KMS-11 (cell line): ENCODE measurements at regions not wholly inside any gene's neighbourhood (a gene's known extent, or its start where the extent isn't known, plus 50 kb on each side); places are given as distances from the start of the nearest gene placed in this dataset.
"Not testable (repeated sequence)": the region's sequence is repeated elsewhere in the genome, so short reads cannot be mapped to it uniquely, and the experiment has no call there.

ENCODE experiments used
- H2AFZ ChIP-seq: fragments of 200-600 bp; sonication (generic); 2 replicates; pipeline ENCODE4 v1.6.1; 2016; ENCODE audit warnings: antibody characterized with exemption, mixed run types, low read depth
- H3K27ac ChIP-seq: fragments of 200-600 bp; sonication (generic); 2 replicates; pipeline ENCODE4 v1.6.1; 2016; ENCODE audit warnings: mild to moderate bottlenecking, mixed run types
- H3K27me3 ChIP-seq: fragments of 200-600 bp; sonication (generic); 2 replicates; pipeline ENCODE4 v1.6.1; 2017; ENCODE audit warnings: mild to moderate bottlenecking, low read depth, mixed run types, moderate library complexity; ENCODE audit not compliant: insufficient read depth
- H3K36me3 ChIP-seq: fragments of 200-600 bp; sonication (generic); 2 replicates; pipeline ENCODE4 v1.6.1; 2017; ENCODE audit warnings: mild to moderate bottlenecking, mixed run types; ENCODE audit not compliant: insufficient read depth
- H3K4me1 ChIP-seq: fragments of 200-600 bp; sonication (generic); 2 replicates; pipeline ENCODE4 v1.6.1; 2016; ENCODE audit warnings: mild to moderate bottlenecking, low read depth, mixed run types; ENCODE audit not compliant: poor library complexity, severe bottlenecking
- H3K4me2 ChIP-seq: fragments of 200-600 bp; sonication (generic); 2 replicates; pipeline ENCODE4 v1.7.0; 2016; ENCODE audit warnings: mild to moderate bottlenecking, mixed run types
- H3K4me3 ChIP-seq: fragments of 200-600 bp; sonication (generic); IDR thresholded peaks from 2 replicates; pipeline ENCODE4 v1.6.1; 2017; ENCODE audit warnings: low read depth, low read length, mixed read lengths; ENCODE audit not compliant: insufficient read depth
- H3K79me2 ChIP-seq: fragments of 200-600 bp; sonication (generic); 2 replicates; pipeline ENCODE4 v1.6.1; 2016; ENCODE audit warnings: low read depth, mixed run types; ENCODE audit not compliant: insufficient read depth
- H3K9ac ChIP-seq: fragments of 200-600 bp; sonication (generic); 2 replicates; pipeline ENCODE4 v1.6.1; 2016; ENCODE audit warnings: mild to moderate bottlenecking, mixed run types
- H4K20me1 ChIP-seq: fragments of 200-600 bp; sonication (generic); 2 replicates; pipeline ENCODE4 v1.6.1; 2016; ENCODE audit warnings: mild to moderate bottlenecking, mixed run types; ENCODE audit not compliant: insufficient read depth
- TF ChIP-seq, protein P1 (sequence below): fragments of 200-600 bp; sonication (generic); conservative IDR thresholded peaks from 2 replicates; pipeline ENCODE4 v1.6.1; 2017; ENCODE audit warnings: low read depth, mild to moderate bottlenecking, antibody characterized with exemption, low read length, moderate library complexity, mixed read lengths

DNA sequence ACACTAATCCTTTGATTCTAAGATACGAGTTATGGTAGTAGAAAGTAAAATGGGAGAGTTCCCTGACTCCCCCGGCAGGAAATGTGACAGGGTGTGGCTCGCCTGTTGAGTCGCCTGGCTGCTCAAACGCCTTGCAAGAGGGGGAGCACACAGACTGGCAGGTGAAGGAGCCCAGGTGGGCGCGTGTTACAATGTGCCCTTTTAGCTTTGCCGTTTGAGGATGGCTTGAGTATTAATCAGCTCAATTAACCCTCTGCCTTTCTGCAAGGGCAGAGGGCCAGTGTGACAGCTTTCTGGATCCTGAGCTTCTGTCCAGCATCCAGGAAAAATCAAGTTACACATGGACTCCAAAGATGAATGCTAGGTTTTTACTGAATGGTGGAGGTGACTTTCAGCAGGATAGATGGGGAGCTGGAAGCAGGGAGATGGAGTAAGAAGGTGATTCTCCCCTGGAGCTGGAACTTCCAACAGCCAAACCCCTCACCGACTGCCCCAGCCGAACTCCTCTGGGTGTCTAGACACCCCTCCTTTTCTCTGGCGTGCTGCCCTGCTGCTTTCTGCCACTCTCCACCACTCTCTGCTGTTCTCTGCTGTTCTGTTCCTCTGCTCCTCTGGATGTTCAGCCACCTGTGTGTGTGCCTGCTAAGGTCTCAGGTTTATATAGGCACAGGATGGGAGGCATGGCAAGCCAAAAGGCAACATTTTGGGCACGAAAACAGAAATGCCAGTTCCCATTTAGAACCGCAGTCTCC, 548.8 kb upstream of the KCND2 start:
- TF ChIP-seq, protein P1, sequence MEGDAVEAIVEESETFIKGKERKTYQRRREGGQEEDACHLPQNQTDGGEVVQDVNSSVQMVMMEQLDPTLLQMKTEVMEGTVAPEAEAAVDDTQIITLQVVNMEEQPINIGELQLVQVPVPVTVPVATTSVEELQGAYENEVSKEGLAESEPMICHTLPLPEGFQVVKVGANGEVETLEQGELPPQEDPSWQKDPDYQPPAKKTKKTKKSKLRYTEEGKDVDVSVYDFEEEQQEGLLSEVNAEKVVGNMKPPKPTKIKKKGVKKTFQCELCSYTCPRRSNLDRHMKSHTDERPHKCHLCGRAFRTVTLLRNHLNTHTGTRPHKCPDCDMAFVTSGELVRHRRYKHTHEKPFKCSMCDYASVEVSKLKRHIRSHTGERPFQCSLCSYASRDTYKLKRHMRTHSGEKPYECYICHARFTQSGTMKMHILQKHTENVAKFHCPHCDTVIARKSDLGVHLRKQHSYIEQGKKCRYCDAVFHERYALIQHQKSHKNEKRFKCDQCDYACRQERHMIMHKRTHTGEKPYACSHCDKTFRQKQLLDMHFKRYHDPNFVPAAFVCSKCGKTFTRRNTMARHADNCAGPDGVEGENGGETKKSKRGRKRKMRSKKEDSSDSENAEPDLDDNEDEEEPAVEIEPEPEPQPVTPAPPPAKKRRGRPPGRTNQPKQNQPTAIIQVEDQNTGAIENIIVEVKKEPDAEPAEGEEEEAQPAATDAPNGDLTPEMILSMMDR = no peak
- H3K79me2 ChIP-seq = no peaks in the 10 kb centered on the region
- no peak overlapping the region for H3K9ac ChIP-seq
- no peaks in the 10 kb centered on the region for H3K4me1 ChIP-seq
- no peaks in the 10 kb centered on the region for H4K20me1 ChIP-seq
- H3K36me3 ChIP-seq = no peaks in the 10 kb centered on the region
- no peak overlapping the region for H2AFZ ChIP-seq
- no peak overlapping the region for H3K4me2 ChIP-seq
- no peak overlapping the region for H3K27ac ChIP-seq
- H3K4me3 ChIP-seq = no peak overlapping the region
- no peaks in the 10 kb centered on the region for H3K27me3 ChIP-seq

DNA sequence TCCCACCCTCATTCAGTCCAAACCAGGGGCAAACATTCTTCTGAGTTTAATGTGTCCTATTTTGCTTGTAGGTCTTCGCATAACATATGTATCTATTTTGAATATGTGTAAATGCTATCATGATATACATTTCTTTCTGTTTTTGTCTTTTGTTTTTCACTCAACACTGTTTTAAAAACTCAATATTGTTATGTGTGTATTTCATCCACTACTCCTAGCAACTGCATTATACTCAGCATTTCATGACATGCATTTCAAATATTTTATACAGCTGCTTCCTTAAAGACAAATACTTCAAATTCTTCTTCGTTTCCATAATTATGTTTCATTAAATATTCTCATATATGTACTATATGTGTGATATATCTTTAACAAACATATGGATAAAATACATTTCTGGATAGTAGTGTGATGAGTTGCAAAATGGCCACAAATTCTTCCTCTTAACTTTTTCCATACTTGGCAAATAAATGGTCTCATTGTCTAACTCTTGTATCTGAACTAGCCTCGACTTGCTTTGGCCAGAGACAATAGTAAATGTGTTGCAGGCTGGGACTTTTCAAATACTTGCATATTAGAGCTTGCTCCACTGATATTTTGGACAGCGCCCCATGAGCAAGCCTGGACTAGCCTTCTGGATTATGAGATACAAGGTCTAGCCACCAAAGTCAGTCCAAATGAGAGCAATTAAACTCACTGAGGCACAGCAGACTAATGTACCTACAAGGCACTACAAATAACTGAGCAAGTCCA, 539.7 kb upstream of the KCND2 start:
- no peak overlapping the region for H3K9ac ChIP-seq

DNA sequence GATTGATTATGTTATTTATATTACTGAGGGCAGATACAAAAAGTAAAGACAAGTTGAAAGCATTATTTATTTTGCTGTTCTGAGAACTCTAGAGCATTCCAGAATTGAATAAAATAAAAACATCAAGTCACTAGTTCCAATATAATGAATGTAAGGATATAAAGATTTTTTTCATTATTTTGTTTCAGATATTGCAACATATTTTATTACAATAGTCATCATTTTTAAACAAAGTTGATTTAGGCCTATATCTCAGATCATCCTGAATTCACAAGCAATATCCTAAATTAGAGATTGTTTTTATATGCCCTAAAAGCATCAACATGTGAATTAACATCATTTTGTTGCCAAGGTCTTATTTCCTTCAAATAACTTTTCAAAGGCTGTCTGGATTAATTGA, 535.6 kb upstream of the KCND2 start:
- Histone ChIP-seq H3K36me3 (no peaks in the 10 kb centered on the region), H3K4me2 (no peak overlapping the region), H3K4me3 (no peak overlapping the region), H2AFZ (no peak overlapping the region), H3K4me1 (no peaks in the 10 kb centered on the region), H3K27me3 (no peaks in the 10 kb centered on the region), H3K79me2 (no peaks in the 10 kb centered on the region), H3K9ac (no peak overlapping the region), H3K27ac (no peak overlapping the region), H4K20me1 (no peaks in the 10 kb centered on the region)
- TF ChIP-seq, protein P1 = no peak

More for the DNA sequence above, 539.7 kb upstream of the KCND2 start:
- Histone ChIP-seq H3K4me3 (no peak overlapping the region), H4K20me1 (no peaks in the 10 kb centered on the region), H2AFZ (no peak overlapping the region), H3K4me1 (no peaks in the 10 kb centered on the region), H3K27me3 (no peaks in the 10 kb centered on the region), H3K4me2 (no peak overlapping the region), H3K27ac (no peak overlapping the region), H3K36me3 (no peaks in the 10 kb centered on the region), H3K79me2 (no peaks in the 10 kb centered on the region)
- TF ChIP-seq, protein P1 = no peak

DNA sequence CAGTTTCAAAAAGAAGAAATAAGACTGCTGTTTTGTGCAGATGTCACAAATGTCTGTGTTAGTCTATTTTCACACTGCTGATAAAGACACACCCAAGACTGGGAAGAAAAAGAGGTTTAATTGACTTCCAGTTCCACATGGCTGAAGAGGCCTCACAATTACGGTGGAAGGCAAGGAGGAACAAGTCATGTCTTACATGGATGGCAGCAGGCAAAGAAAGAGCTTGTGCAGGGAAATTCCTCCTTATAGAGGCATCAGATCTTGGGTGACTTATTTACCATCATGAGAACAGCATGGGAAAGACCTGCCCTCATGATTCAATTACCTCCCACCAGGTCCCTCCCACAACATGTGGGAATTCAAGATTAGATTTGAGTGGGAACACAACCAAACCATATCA, 527.7 kb upstream of the KCND2 start:
- H3K79me2 ChIP-seq, H3K4me3 ChIP-seq, H4K20me1 ChIP-seq, H2AFZ ChIP-seq, H3K4me1 ChIP-seq, H3K36me3 ChIP-seq, H3K27ac ChIP-seq, H3K4me2 ChIP-seq, H3K27me3 ChIP-seq, H3K9ac ChIP-seq: not testable (repeated sequence)

DNA sequence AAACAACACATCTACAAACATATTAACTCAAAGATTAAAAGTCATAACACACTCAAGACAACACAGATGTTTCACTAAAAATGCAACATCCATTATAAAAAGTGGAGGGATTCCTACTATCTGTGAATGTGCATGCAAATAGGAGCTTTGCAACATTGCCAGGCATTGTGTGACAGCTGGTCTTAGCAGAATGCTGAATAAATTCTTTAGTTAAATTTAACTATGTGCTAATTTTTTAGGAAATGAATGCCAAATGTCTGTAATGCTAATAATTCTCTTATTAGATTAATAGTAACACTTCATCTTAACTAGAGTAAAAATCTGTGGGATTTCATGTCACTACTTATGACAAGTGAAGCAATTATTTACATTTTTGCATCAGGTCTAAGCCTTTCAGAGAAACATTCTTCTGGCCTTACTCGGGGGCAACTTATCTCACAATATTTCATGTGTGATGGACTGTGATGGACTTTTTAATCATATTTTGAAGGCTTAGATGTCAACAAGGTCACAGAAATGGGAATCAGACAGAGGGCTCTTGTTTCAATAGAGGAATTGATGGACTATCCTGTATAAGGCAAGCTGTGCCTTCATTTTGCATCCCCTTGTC, 524.6 kb upstream of the KCND2 start:
- Histone ChIP-seq H3K27me3 (no peaks in the 10 kb centered on the region), H3K36me3 (no peaks in the 10 kb centered on the region), H4K20me1 (no peaks in the 10 kb centered on the region), H3K4me3 (no peak overlapping the region), H3K79me2 (no peaks in the 10 kb centered on the region), H3K4me1 (no peaks in the 10 kb centered on the region), H2AFZ (no peak overlapping the region), H3K4me2 (no peak overlapping the region), H3K9ac (no peak overlapping the region), H3K27ac (no peak overlapping the region)
- TF ChIP-seq, protein P1 = no peak
